ENCODE measurements at regions not wholly inside any gene's neighbourhood (a gene's known extent, or its start where the extent isn't known, plus 50 kb on each side); places are given as distances from the start of the nearest gene placed in this dataset.

- no peak overlapping the region for H3K4me3 ChIP-seq (ENCODE audit: low read depth in 1 of 3, low read length in 3 of 3)
- 87% methylated on average over 4 of the region's 4 CpGs for WGBS
- DNase-seq (ENCODE audit: low spot score), result no peak
- H3K4me1 ChIP-seq (ENCODE audit: control insufficient read depth in 4 of 4, insufficient read depth in 4 of 4, low read length in 3 of 4), result no peaks in the 10 kb centered on the region
- no peak overlapping the region for H3K27ac ChIP-seq (ENCODE audit: low read depth in 1 of 2, low read length in 2 of 2)
- no peak overlapping the region for H3K9ac ChIP-seq (ENCODE audit: low read depth in 1 of 2, low read length in 2 of 2)
- peaks cover 0 to 6% (median 0%) of the 10 kb centered on the region in 4 donors for H3K27me3 ChIP-seq (ENCODE audit: control insufficient read depth in 4 of 4, insufficient read depth in 4 of 4, low read length in 3 of 4)
- H3K9me3 ChIP-seq (ENCODE audit: control insufficient read depth in 4 of 4, low read length in 3 of 4), result no peaks in the 10 kb centered on the region
- TF ChIP-seq EGR1 (IDR thresholded peaks at IDR 0.05; ENCODE audit: low read depth in 2 of 2), result no peak
- TF ChIP-seq TAF1 (conservative IDR thresholded peaks at IDR 0.05), result no peak
- no peak for TF ChIP-seq SP1 (IDR thresholded peaks at IDR 0.05)
- TF ChIP-seq HNF4A (conservative IDR thresholded peaks at IDR 0.05), result no peak
- TF ChIP-seq FOXA1 (IDR thresholded peaks at IDR 0.05), result no peak
- no peak for TF ChIP-seq JUND (IDR thresholded peaks at IDR 0.05)
- H3K36me3 ChIP-seq (ENCODE audit: control insufficient read depth in 4 of 4, insufficient read depth in 3 of 4, low read depth in 1 of 4, low read length in 3 of 4), result no peaks in the 10 kb centered on the region
Observed at GRCh38 chr14:22227084-22227483, 361.9 kb downstream of the DAD1 start.

GRCh38 chr14:22226381-22226780 is 362.6 kb downstream of the DAD1 start:
- WGBS, result 65% methylated on average over 8 of the region's 8 CpGs
- H3K27ac ChIP-seq (ENCODE audit: low read depth in 1 of 2, low read length in 2 of 2), result no peak overlapping the region
- H3K27me3 ChIP-seq (ENCODE audit: control insufficient read depth in 4 of 4, insufficient read depth in 4 of 4, low read length in 3 of 4), result peaks cover 0 to 4% (median 0%) of the 10 kb centered on the region in 4 donors
- no peak overlapping the region for H3K4me3 ChIP-seq (ENCODE audit: low read depth in 1 of 3, low read length in 3 of 3)
- no peaks in the 10 kb centered on the region for H3K4me1 ChIP-seq (ENCODE audit: control insufficient read depth in 4 of 4, insufficient read depth in 4 of 4, low read length in 3 of 4)
- DNase-seq (ENCODE audit: low spot score), result no peak
- H3K9ac ChIP-seq (ENCODE audit: low read depth in 1 of 2, low read length in 2 of 2), result no peak overlapping the region
- no peak for TF ChIP-seq SP1 (IDR thresholded peaks at IDR 0.05)
- TF ChIP-seq EGR1 (IDR thresholded peaks at IDR 0.05; ENCODE audit: low read depth in 2 of 2), result no peak
- TF ChIP-seq HNF4G (IDR thresholded peaks at IDR 0.05), result no peak
- no peak for TF ChIP-seq CTCF (IDR thresholded peaks at IDR 0.05; ENCODE audit: low read depth, low read length, missing input control)
- no peak for TF ChIP-seq RAD21 (IDR thresholded peaks at IDR 0.05)
- no peak for TF ChIP-seq FOXA1 (IDR thresholded peaks at IDR 0.05)
- no peak for TF ChIP-seq RXRA (IDR thresholded peaks at IDR 0.05)
- TF ChIP-seq GABPA (IDR thresholded peaks at IDR 0.05 in 1 of 2, conservative IDR thresholded peaks at IDR 0.05 in 1 of 2), result no peak
- no peak for TF ChIP-seq HNF4A (conservative IDR thresholded peaks at IDR 0.05)
- TF ChIP-seq YY1 (IDR thresholded peaks at IDR 0.05), result no peak
- TF ChIP-seq FOXA2 (IDR thresholded peaks at IDR 0.05), result no peak
- TF ChIP-seq TAF1 (conservative IDR thresholded peaks at IDR 0.05), result no peak
- TF ChIP-seq MAX (IDR thresholded peaks at IDR 0.05), result no peak
- TF ChIP-seq REST (IDR thresholded peaks at IDR 0.05), result no peak
- TF ChIP-seq ZBTB33 (IDR thresholded peaks at IDR 0.05), result no peak
- no peak for TF ChIP-seq NR2F2 (IDR thresholded peaks at IDR 0.05)
- no peak for TF ChIP-seq ATF3 (IDR thresholded peaks at IDR 0.05)
- TF ChIP-seq JUND (IDR thresholded peaks at IDR 0.05), result no peak
- H3K36me3 ChIP-seq (ENCODE audit: control insufficient read depth in 4 of 4, insufficient read depth in 3 of 4, low read depth in 1 of 4, low read length in 3 of 4), result no peaks in the 10 kb centered on the region
- no peaks in the 10 kb centered on the region for H3K9me3 ChIP-seq (ENCODE audit: control insufficient read depth in 4 of 4, low read length in 3 of 4)

Measured in liver (tissue), 8 donors.